22Rv1 (cell line): ENCODE measurements at regions not wholly inside any gene's neighbourhood (a gene's known extent, or its start where the extent isn't known, plus 50 kb on each side); places are given as distances from the start of the nearest gene placed in this dataset.
"Not testable (repeated sequence)": the region's sequence is repeated elsewhere in the genome, so short reads cannot be mapped to it uniquely, and the experiment has no call there.

ENCODE experiments used
- CTCF ChIP-seq: fragments of 450-650 bp; IDR thresholded peaks from 2 replicates; pipeline ENCODE4 v1.5.1; 2017; ENCODE audit warnings: mild to moderate bottlenecking
- ZFX ChIP-seq: fragments of 450-650 bp; IDR thresholded peaks from 2 replicates; pipeline ENCODE4 v1.6.1; 2017; ENCODE audit warnings: antibody characterized with exemption, borderline replicate concordance

DNA sequence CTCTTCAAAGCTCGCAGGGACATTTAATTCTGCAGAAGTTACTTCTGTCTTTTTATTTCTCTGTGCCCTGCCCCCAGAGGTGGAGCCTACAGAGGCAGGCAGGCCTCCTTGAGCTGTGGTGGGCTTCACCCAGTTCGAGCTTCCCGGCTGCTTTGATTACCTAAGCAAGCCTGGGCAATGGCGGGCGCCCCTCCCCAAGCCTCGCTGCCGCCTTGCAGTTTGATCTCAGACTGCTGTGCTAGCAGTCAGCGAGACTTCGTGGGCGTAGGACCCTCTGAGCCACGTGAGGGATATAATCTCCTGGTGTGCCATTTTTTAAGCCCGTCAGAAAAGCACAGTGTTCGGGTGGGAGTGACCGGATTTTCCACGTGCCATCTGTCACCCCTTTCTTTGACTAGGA, 1322.9 kb upstream of the ACO1 start:
- not testable (repeated sequence) for TF ChIP-seq CTCF, ZFX
